HepG2 (cell line): ENCODE measurements at regions not wholly inside any gene's neighbourhood (a gene's known extent, or its start where the extent isn't known, plus 50 kb on each side); places are given as distances from the start of the nearest gene placed in this dataset.

Source experiments
- ARID5B ChIP-seq: IDR thresholded peaks from 2 replicates; pipeline ENCODE4 v1.4.0; 2020; ENCODE audit warnings: mild to moderate bottlenecking, missing genetic modification reagents
- CAMTA2 ChIP-seq: sonication (generic); formaldehyde crosslinking; IDR thresholded peaks from 2 replicates; pipeline ENCODE4 v1.4.0; 2020; ENCODE audit warnings: mild to moderate bottlenecking, missing genetic modification reagents, borderline replicate concordance
- GATAD2A ChIP-seq: IDR thresholded peaks from 2 replicates; pipeline ENCODE4 v1.6.1; 2016
- HMG20A ChIP-seq: IDR thresholded peaks from 2 replicates; pipeline ENCODE4 v1.6.1; 2016; ENCODE audit warnings: borderline replicate concordance
- HNF4A ChIP-seq: sonication (generic); formaldehyde crosslinking; IDR thresholded peaks from 2 replicates; pipeline ENCODE4 v1.4.0; 2020; ENCODE audit warnings: missing genetic modification reagents
- HNF4G ChIP-seq, 2 experiments: sonication (generic) in 1 of 2; formaldehyde crosslinking in 1 of 2; IDR thresholded peaks; 2 replicates each; pipeline versions ENCODE4 v1.4.0 to v1.6.1; 2011 to 2020; ENCODE audit warnings: borderline replicate concordance in 2 of 2, low read depth in 2 of 2, mild to moderate bottlenecking in 2 of 2, low read length in 1 of 2, missing genetic modification reagents in 1 of 2, moderate library complexity in 1 of 2
- HOXA3 ChIP-seq: sonication (generic); formaldehyde crosslinking; IDR thresholded peaks from 2 replicates; pipeline ENCODE4 v1.5.0; 2020; ENCODE audit warnings: missing genetic modification reagents
- PHF21A ChIP-seq: sonication (generic); formaldehyde crosslinking; IDR thresholded peaks from 2 replicates; pipeline ENCODE4 v1.5.0; 2020; ENCODE audit warnings: mild to moderate bottlenecking, missing genetic modification reagents
- PLSCR1 ChIP-seq: sonication (generic); formaldehyde crosslinking; IDR thresholded peaks from 2 replicates; pipeline ENCODE4 v1.5.0; 2020; ENCODE audit warnings: missing genetic modification reagents, mild to moderate bottlenecking, borderline replicate concordance
- SOX5 ChIP-seq: IDR thresholded peaks from 2 replicates; pipeline ENCODE4 v1.6.1; 2016; ENCODE audit warnings: borderline replicate concordance
- SOX6 ChIP-seq, 2 experiments: fragments of 450-650 bp in 1 of 2; sonication (generic) in 1 of 2; formaldehyde crosslinking in 1 of 2; IDR thresholded peaks; 2 replicates each; pipeline versions ENCODE4 v1.4.0 to v1.6.1; 2017 to 2020; ENCODE audit warnings: antibody characterized with exemption in 1 of 2, mild to moderate bottlenecking in 1 of 2, missing genetic modification reagents in 1 of 2
- ZHX1 ChIP-seq: sonication (generic); formaldehyde crosslinking; IDR thresholded peaks from 2 replicates; pipeline ENCODE4 v1.8.1; 2022; ENCODE audit warnings: low read depth, mild to moderate bottlenecking, missing genetic modification reagents
- ZNF614 ChIP-seq: IDR thresholded peaks from 2 replicates; pipeline ENCODE4 v1.6.1; 2018; ENCODE audit warnings: missing biosample characterization, missing genetic modification reagents, inconsistent platforms, borderline replicate concordance
- ZNF629 ChIP-seq: sonication (generic); formaldehyde crosslinking; conservative IDR thresholded peaks from 2 replicates; pipeline ENCODE4 v1.5.0; 2020; ENCODE audit warnings: missing genetic modification reagents
- ZNF687 ChIP-seq: sonication (generic); formaldehyde crosslinking; IDR thresholded peaks from 2 replicates; pipeline ENCODE4 v1.5.1; 2020; ENCODE audit warnings: mild to moderate bottlenecking, missing genetic modification reagents, moderate library complexity

- TF ChIP-seq ZNF687 (CRISPR knock-in tag): peak; percentile 36; the same call in 1 of the 2 replicates
- TF ChIP-seq PHF21A (CRISPR knock-in tag): 0 out of 2 replicates have a peak, but pooled peaks have one; percentile 42
- no peak for TF ChIP-seq SOX6 (IDR thresholded peaks at IDR 0.05)
- TF ChIP-seq SOX6 (CRISPR knock-in tag; IDR thresholded peaks at IDR 0.05): peak; percentile 74
- TF ChIP-seq PLSCR1 (CRISPR knock-in tag): no peak
- peak; percentile 53; the same call in 1 of the 2 replicates for TF ChIP-seq GATAD2A
- TF ChIP-seq ZHX1 (CRISPR knock-in tag): peak; percentile 45; the same call in 1 of the 2 replicates
- TF ChIP-seq HMG20A: peak; percentile 52; the same call in 1 of the 2 replicates
- peak; percentile 89 for TF ChIP-seq HNF4A (CRISPR knock-in tag)
- TF ChIP-seq HNF4G (IDR thresholded peaks at IDR 0.05; ENCODE audit: borderline replicate concordance, low read depth, low read length): peak; percentile 72
- no peak; the same call in 1 of the 2 replicates for TF ChIP-seq HNF4G (CRISPR knock-in tag; IDR thresholded peaks at IDR 0.05; ENCODE audit: borderline replicate concordance, low read depth)
- TF ChIP-seq ARID5B (CRISPR knock-in tag): peak; percentile 69; the same call in 1 of the 2 replicates
- 0 out of 2 replicates have a peak, but pooled peaks have one; percentile 14 for TF ChIP-seq ZNF629 (CRISPR knock-in tag)
- TF ChIP-seq HOXA3 (CRISPR knock-in tag): peak; percentile 38; the same call in 1 of the 2 replicates
- TF ChIP-seq SOX5 (CRISPR knock-in tag): peak; percentile 58; the same call in 1 of the 2 replicates
- no peak for TF ChIP-seq CAMTA2 (CRISPR knock-in tag)
- TF ChIP-seq ZNF614 (CRISPR knock-in tag): peak; percentile 49; the same call in 1 of the 2 replicates
Measured at GRCh38 chr14:100429537-100429936, 106.4 kb downstream of the SLC25A47 start (continued).
